ENCODE measurements at regions not wholly inside any gene's neighbourhood (a gene's known extent, or its start where the extent isn't known, plus 50 kb on each side); places are given as distances from the start of the nearest gene placed in this dataset.

GRCh38 chr1:14369526-14370213 is 228.8 kb upstream of the KAZN start:
- no peak overlapping the region for H3K4me3 ChIP-seq (ENCODE audit: low read depth, low read length)
- TF ChIP-seq CTCF (IDR thresholded peaks at IDR 0.05; ENCODE audit: low read depth, low read length), result no peak

- no peak for TF ChIP-seq CTCF (IDR thresholded peaks at IDR 0.05; ENCODE audit: low read depth, low read length)
- no peak overlapping the region for H3K4me3 ChIP-seq (ENCODE audit: low read depth, low read length)
Observed at GRCh38 chr1:14371771-14372497, 226.6 kb upstream of the KAZN start.

- H3K4me3 ChIP-seq (ENCODE audit: low read depth, low read length), result no peak overlapping the region
- TF ChIP-seq CTCF (IDR thresholded peaks at IDR 0.05; ENCODE audit: low read depth, low read length), result no peak
Observed at GRCh38 chr1:14372526-14372925, 226.0 kb upstream of the KAZN start.

GRCh38 chr1:14373081-14373758 is 225.3 kb upstream of the KAZN start:
- TF ChIP-seq CTCF (IDR thresholded peaks at IDR 0.05; ENCODE audit: low read depth, low read length), result no peak
- H3K4me3 ChIP-seq (ENCODE audit: low read depth, low read length), result no peak overlapping the region

- H3K4me3 ChIP-seq (ENCODE audit: low read depth, low read length), result no peak overlapping the region
- TF ChIP-seq CTCF (IDR thresholded peaks at IDR 0.05; ENCODE audit: low read depth, low read length), result no peak
Observed at GRCh38 chr1:14375226-14375625, 223.3 kb upstream of the KAZN start.

- no peak for TF ChIP-seq CTCF (IDR thresholded peaks at IDR 0.05; ENCODE audit: low read depth, low read length)
- H3K4me3 ChIP-seq (ENCODE audit: low read depth, low read length), result no peak overlapping the region
Observed at GRCh38 chr1:14377386-14377785, 221.1 kb upstream of the KAZN start.

- H3K4me3 ChIP-seq (ENCODE audit: low read depth, low read length), result no peak overlapping the region
- no peak for TF ChIP-seq CTCF (IDR thresholded peaks at IDR 0.05; ENCODE audit: low read depth, low read length)
Observed at GRCh38 chr1:14380408-14380807, 218.1 kb upstream of the KAZN start.
